Mammary epithelial cell (primary cell): ENCODE measurements at regions not wholly inside any gene's neighbourhood (a gene's known extent, or its start where the extent isn't known, plus 50 kb on each side); places are given as distances from the start of the nearest gene placed in this dataset.

ENCODE experiments used
- EZH2 ChIP-seq: IDR thresholded peaks from 2 replicates; pipeline ENCODE4 v1.6.1; 2012; ENCODE audit warnings: low read length, inconsistent platforms, borderline replicate concordance
- TF ChIP-seq, protein P1 (sequence below), 2 donors: IDR thresholded peaks in 1 of 2; conservative IDR thresholded peaks in 1 of 2; 2 replicates each; pipeline ENCODE4 v1.5.1; 2011 to 2012; ENCODE audit warnings: inconsistent platforms in 2 of 2, low read length in 2 of 2, mild to moderate bottlenecking in 2 of 2, control low read depth in 1 of 2, low read depth in 1 of 2; ENCODE audit not compliant: insufficient read depth in 1 of 2; ENCODE audit errors: extremely low read depth in 1 of 2

DNA sequence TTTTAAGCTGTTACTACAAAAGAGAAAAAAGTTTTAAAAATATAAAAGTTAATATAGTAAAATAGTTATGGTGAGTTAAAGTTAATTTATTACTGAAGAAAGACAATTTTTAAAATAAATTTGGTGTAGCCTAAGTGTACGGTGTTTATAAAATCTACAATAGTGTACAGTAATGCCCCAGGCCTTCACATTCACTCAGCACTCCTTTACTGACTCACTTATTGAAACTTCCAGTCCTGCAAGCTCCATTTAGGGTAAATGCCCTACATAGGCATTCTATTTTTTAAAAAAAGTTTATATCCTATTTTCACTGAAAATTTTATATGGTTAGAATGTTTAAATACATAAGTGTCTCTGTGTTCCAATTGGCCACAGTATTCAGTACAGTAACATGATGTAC, 769.5 kb upstream of the NOVA1 start:
- TF ChIP-seq, protein P1, sequence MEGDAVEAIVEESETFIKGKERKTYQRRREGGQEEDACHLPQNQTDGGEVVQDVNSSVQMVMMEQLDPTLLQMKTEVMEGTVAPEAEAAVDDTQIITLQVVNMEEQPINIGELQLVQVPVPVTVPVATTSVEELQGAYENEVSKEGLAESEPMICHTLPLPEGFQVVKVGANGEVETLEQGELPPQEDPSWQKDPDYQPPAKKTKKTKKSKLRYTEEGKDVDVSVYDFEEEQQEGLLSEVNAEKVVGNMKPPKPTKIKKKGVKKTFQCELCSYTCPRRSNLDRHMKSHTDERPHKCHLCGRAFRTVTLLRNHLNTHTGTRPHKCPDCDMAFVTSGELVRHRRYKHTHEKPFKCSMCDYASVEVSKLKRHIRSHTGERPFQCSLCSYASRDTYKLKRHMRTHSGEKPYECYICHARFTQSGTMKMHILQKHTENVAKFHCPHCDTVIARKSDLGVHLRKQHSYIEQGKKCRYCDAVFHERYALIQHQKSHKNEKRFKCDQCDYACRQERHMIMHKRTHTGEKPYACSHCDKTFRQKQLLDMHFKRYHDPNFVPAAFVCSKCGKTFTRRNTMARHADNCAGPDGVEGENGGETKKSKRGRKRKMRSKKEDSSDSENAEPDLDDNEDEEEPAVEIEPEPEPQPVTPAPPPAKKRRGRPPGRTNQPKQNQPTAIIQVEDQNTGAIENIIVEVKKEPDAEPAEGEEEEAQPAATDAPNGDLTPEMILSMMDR (conservative IDR thresholded peaks at IDR 0.05 in 1 of 2, IDR thresholded peaks at IDR 0.05 in 1 of 2; ENCODE audit: extremely low read depth in 1 of 2, insufficient read depth in 1 of 2, low read depth in 1 of 2, low read length in 2 of 2), result no peak
- TF ChIP-seq EZH2, result no peak
